ENCODE measurements at regions not wholly inside any gene's neighbourhood (a gene's known extent, or its start where the extent isn't known, plus 50 kb on each side); places are given as distances from the start of the nearest gene placed in this dataset.

DNA sequence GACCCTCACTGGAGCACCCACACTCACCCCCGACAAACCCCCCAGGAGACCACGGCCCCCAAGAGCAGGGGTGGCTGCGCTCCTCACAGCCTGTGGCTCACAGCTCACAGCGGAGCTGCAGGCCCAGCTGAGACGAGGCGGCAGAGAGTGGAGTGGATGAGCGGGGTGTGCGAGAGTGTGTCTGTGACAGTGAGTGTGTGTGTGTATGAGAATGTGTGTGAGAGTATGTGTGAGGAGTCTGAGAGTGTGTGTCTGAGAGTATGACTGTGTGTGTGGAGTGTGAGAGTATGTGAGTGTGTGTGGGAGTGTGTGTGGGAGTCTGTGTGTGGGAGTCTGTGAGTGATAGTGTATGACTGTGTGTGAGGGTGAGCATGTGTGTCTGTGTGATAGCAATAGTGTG, 55.3 kb upstream of the ID2 start:
- no peak for DNase-seq

- no peak for DNase-seq
Measured at GRCh38 chr2:8627019-8627691, 54.7 kb upstream of the ID2 start.

DNA sequence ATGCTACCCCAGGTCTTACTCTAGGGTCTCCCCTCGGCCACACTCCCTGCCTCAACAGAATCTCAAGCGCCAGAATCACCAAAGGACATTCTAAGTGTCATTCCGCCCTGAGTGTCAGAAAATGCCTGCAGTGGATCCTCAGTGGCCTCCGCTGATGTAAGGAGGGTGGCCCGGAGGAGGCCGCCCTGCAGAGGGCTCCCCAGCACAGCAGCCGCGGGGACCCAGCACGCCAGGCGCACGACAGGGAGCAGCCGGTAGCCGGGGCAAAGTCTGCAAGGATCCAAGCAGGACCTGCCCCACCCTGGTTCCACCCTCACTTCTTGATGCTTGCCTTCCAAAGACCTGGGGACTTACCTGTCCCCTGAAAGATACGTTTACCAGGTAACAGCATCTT, 54.2 kb upstream of the ID2 start:
- no peak for DNase-seq

- no peak for DNase-seq
Measured at GRCh38 chr2:8628179-8628865, 53.5 kb upstream of the ID2 start.

- DNase-seq = no peak
Measured at GRCh38 chr2:8628866-8629209, 53.0 kb upstream of the ID2 start.

DNA sequence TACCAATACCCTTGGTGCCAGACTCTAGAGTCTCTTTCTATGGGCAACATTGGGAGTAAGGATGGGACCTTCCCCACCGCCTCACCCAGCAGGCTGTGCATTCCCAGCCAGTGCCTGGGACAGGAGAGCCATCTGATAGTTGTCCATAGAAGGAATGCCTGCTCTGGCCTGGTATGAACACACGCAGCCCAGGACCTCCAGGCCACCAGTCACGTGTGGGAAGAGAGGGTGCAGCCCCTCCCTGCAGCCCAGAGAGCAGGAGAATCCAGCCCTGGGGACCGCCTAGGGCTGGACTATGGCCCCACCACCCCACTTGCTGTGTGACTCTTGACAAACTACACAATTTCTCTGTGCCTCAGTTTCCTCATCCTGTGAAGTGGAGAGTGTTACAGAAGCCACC, 52.5 kb upstream of the ID2 start:
- no peak for DNase-seq

DNA sequence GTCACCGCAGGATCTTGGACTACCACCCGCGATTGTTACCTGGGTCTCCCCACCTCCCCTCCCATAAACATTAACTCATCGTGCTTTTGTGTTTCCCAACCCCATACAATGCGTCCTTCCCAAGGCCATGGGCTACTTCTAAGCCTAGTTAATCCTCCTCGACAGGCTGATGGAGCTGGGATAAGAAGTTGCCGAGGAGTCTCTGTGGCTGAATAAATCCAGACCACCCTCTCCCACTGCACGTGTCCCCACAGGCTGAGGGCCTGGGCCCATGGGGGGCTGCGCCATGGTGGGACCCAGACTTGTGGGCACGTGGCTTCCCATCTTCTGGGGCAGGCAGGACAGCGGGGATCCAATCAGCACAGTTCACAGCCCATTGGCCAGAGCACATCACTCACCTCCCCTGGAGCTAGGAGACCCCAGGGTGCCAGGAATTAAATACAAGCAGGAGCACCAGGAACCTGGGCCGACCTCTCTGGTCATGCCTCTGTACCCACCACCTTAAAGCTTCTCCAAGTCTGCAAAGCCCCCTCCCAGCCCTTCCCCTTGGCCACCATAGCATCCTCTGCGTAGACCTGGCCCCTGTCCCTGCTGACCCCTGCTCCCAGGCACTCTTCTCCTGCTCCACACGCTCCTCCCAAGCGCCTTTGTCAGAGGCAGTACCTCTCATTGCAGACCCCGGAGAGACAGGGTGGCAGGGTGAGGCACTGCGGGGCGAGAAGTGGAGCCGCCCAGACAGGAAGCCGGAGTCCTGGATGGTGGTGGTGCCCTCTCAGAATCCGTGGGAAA, 51.0 kb upstream of the ID2 start:
- DNase-seq = no peak

- no peak for DNase-seq
Measured at GRCh38 chr2:8631465-8632005, 50.3 kb upstream of the ID2 start.
